Body of pancreas (tissue), 4 donors: ENCODE measurements at regions not wholly inside any gene's neighbourhood (a gene's known extent, or its start where the extent isn't known, plus 50 kb on each side); places are given as distances from the start of the nearest gene placed in this dataset.

Experiments
- ATAC-seq: fragments of 150-250 bp; one replicate; pipeline ENCODE4 v1.9.1; 2016
- DNase-seq, 4 donors: peaks; one replicate each; pipeline ENCODE4 v3.0.0-alpha.2; 2019
- H3K27ac ChIP-seq, 4 donors: fragments of 200-600 bp; sonication (generic); 1 replicate in 3 of 4; 2 replicates in 1 of 4; pipeline versions ENCODE4 v1.5.1 to v1.6.1; 2016 to 2019; ENCODE audit warnings: mild to moderate bottlenecking in 1 of 4, mixed read lengths in 1 of 4, moderate library complexity in 1 of 4
- H3K27me3 ChIP-seq, 2 donors: fragments of 200-600 bp; sonication (generic); one replicate each; pipeline ENCODE4 v1.6.0; 2016; ENCODE audit warnings: mild to moderate bottlenecking in 1 of 2
- H3K36me3 ChIP-seq, 2 donors: fragments of 200-600 bp; sonication (generic); replicated peaks in 1 of 2; 2 replicates each; pipeline ENCODE4 v1.5.1; 2016; ENCODE audit warnings: low read depth in 2 of 2; ENCODE audit not compliant: insufficient read depth in 1 of 2
- H3K4me1 ChIP-seq: fragments of 200-600 bp; sonication (generic); one replicate; pipeline ENCODE4 v1.6.0; 2016
- H3K4me3 ChIP-seq, 2 donors: fragments of 200-600 bp; sonication (generic); 1 replicate in 1 of 2; 2 replicates in 1 of 2; pipeline ENCODE4 v1.5.1; 2016 to 2019
- H3K9me3 ChIP-seq, 3 donors: fragments of 200-600 bp; sonication (generic); 1 replicate in 2 of 3; 2 replicates in 1 of 3; pipeline ENCODE4 v1.5.1; 2016
- POLR2A ChIP-seq, 3 donors: fragments of 450-650 bp; IDR thresholded peaks; one replicate each; pipeline ENCODE4 v1.6.1; 2016; ENCODE audit warnings: antibody characterized with exemption in 3 of 3, mild to moderate bottlenecking in 2 of 3
- WGBS, 2 donors: methylation state at CpG; one replicate each; pipeline ENCODE4 v1.1.5; 2017; 5-methylcytosine and 5-hydroxymethylcytosine counted together
- intact Hi-C: fragments of 100-400 bp; cut with DNase I; formaldehyde crosslinking; loops from one replicate; pipeline ENCODE4 v1.15.1; 2023
- TF ChIP-seq, protein P1 (sequence below), 7 experiments: fragments of 450-650 bp in 4 of 7; fragments of 200-600 bp in 3 of 7; sonication (generic) in 3 of 7; IDR thresholded peaks; one replicate each; pipeline ENCODE4 v1.5.1; 2016 to 2019; ENCODE audit warnings: antibody characterized with exemption in 7 of 7

DNA sequence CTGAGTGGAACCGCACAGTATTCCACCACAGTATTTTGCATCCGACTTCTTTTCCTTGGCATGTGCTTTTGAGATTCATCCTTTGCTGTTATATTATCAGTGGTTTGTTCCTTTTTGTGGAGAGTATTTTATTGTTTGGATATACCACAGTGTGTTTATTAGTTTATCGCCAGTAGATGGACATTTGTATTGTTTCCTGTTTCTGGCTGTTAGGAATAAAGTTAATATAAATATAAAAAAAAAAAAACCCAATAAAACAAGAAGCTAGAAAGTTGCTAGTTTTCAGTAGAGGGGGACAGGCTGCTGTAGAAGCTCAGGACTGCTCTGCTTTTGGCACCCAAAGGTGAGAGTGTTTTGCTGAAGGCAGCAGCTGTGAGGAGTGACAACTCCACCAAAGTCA lies 62.0 kb upstream of the EEA1 start:
- WGBS, 2 donors = 89 to 90% methylated on average over 3 of the region's 3 CpGs
- no peaks in the 10 kb centered on the region for H3K9me3 ChIP-seq
- DNase-seq (no peak), ATAC-seq (no peak)
- no peaks in the 10 kb centered on the region for H3K36me3 ChIP-seq
- H3K4me1 ChIP-seq = peaks cover 31% of the 10 kb centered on the region
- H3K27me3 ChIP-seq = no peaks in the 10 kb centered on the region
- intact Hi-C loops = no loop called here
- H3K4me3 ChIP-seq = no peak overlapping the region
- H3K27ac ChIP-seq = no peak overlapping the region
- TF ChIP-seq, protein P1, sequence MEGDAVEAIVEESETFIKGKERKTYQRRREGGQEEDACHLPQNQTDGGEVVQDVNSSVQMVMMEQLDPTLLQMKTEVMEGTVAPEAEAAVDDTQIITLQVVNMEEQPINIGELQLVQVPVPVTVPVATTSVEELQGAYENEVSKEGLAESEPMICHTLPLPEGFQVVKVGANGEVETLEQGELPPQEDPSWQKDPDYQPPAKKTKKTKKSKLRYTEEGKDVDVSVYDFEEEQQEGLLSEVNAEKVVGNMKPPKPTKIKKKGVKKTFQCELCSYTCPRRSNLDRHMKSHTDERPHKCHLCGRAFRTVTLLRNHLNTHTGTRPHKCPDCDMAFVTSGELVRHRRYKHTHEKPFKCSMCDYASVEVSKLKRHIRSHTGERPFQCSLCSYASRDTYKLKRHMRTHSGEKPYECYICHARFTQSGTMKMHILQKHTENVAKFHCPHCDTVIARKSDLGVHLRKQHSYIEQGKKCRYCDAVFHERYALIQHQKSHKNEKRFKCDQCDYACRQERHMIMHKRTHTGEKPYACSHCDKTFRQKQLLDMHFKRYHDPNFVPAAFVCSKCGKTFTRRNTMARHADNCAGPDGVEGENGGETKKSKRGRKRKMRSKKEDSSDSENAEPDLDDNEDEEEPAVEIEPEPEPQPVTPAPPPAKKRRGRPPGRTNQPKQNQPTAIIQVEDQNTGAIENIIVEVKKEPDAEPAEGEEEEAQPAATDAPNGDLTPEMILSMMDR (IDR thresholded peaks at IDR 0.05) = no peak
- no peak for TF ChIP-seq POLR2A (IDR thresholded peaks at IDR 0.05)

DNA sequence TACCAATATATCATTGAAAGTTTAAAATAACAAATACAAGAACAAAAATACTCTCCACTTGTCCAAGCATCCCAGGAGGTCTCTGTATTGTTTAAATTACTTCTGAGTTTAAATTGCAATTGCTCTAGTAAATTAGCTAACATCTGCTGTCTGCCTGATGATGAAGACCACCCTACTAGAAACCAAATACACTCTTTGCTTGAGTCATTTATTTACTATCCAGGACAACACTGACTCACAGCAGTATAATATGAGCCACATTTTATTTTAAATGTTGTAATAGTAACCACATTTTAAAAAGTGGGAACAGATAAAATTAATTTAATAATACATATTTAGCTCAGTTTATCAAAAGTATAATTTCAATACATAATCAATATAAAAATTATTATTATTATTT lies 62.9 kb upstream of the EEA1 start:
- peaks cover 31% of the 10 kb centered on the region for H3K4me1 ChIP-seq
- no peak for TF ChIP-seq POLR2A (IDR thresholded peaks at IDR 0.05)
- TF ChIP-seq, protein P1 (IDR thresholded peaks at IDR 0.05) = no peak
- ATAC-seq (no peak), DNase-seq (no peak)
- no peaks in the 10 kb centered on the region for H3K27me3 ChIP-seq
- H3K36me3 ChIP-seq = no peaks in the 10 kb centered on the region
- H3K9me3 ChIP-seq = no peaks in the 10 kb centered on the region
- no peak overlapping the region for H3K4me3 ChIP-seq
- intact Hi-C loops = no loop called here
- H3K27ac ChIP-seq = no peak overlapping the region

DNA sequence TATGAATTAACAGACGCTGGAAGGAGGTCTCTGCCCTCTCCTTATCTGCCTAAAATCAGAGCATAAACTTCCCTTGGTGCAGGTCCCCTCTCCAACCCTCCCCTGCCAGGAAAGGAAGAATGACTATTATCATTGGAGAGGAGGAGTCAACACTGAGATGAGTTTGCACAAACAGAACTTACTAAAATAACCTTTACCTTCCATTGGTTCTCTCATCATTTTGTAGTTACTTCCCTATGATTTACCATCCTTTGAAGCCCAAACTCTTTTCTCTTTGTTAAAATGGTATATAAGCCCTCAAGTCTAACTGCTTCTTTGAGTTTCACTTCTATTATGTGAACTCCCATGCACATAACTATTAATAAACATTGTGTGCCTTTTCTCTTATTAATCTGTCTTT lies 64.2 kb upstream of the EEA1 start:
- Histone ChIP-seq H3K27ac (no peak overlapping the region), H3K9me3 (no peaks in the 10 kb centered on the region), H3K4me3 (no peak overlapping the region), H3K4me1 (peaks cover 20% of the 10 kb centered on the region), H3K27me3 (no peaks in the 10 kb centered on the region), H3K36me3 (no peaks in the 10 kb centered on the region)
- ATAC-seq (no peak), DNase-seq (no peak)
- no peak for TF ChIP-seq POLR2A (IDR thresholded peaks at IDR 0.05)
- TF ChIP-seq, protein P1 (IDR thresholded peaks at IDR 0.05) = no peak
- intact Hi-C loops = no loop called here
- WGBS, 2 donors = 94% methylated on average over 1 of the region's 1 CpG

DNA sequence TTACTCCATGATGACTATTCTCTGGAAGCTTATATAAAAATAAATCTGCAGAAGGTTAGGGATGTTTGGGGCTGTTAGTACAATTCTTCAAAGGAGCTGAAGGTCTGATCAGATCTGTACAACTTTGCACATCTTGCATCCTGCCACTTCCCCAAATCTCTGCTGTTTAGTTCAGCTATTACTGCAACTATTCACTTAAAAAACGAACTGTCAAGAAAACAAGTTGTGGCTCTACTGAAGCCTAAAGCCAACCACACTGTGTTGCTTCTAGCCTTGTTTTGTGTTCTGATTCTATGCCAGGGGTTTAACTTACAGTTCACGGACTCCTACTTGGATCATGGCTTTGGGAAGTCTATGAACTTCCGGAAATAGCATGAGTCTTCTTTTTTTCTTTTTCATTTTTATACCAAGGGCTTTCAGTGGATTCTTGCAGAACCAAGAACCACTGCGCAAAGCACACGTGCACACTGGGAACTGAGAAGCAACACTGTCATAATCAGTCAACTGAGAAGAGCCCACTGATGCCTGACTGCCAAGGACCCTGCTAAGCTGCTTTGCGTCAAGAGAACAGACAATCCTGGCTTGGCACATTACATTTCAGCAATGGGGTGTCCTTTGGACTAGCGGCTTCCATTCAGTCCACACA lies 66.3 kb upstream of the EEA1 start:
- Histone ChIP-seq H3K36me3 (no peaks in the 10 kb centered on the region), H3K4me3 (no peak overlapping the region), H3K4me1 (peaks cover under 1% of the 10 kb centered on the region), H3K27ac (no peak overlapping the region), H3K9me3 (no peaks in the 10 kb centered on the region), H3K27me3 (no peaks in the 10 kb centered on the region)
- 90 to 92% methylated on average over 7 of the region's 7 CpGs for WGBS, 2 donors
- TF ChIP-seq POLR2A (IDR thresholded peaks at IDR 0.05) = no peak
- TF ChIP-seq, protein P1 (IDR thresholded peaks at IDR 0.05) = no peak
- DNase-seq (no peak), ATAC-seq (no peak)
- intact Hi-C loops = no loop called here

DNA sequence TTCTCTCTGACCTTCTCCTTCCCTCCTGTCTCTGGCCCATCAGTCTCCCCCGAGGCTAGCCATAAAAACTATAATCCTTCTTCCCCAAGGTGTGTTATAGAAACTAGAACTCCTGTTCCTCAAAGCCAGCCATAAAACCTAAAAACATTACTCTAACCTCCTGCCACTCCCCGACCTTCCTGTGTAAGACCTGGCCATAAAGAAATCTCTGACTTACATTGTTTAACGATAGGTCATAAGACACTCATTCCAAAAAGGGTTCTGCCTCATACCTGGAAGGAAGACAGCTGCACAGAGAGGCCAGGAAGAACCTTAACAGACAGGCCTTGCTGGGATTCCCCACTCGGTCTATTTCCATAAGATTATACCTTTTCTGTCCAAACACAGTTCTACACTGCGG lies 70.9 kb upstream of the EEA1 start:
- Histone ChIP-seq H3K36me3 (no peaks in the 10 kb centered on the region), H3K4me3 (no peak overlapping the region), H3K27ac (no peak overlapping the region), H3K27me3 (no peaks in the 10 kb centered on the region), H3K4me1 (peaks cover 19% of the 10 kb centered on the region), H3K9me3 (no peaks in the 10 kb centered on the region)
- WGBS, 2 donors = 85 to 95% methylated on average over 5 of the region's 5 CpGs
- no peak for ATAC-seq
- intact Hi-C loops = no loop called here
- no peak for DNase-seq
- TF ChIP-seq POLR2A (IDR thresholded peaks at IDR 0.05) = no peak
- TF ChIP-seq, protein P1 (IDR thresholded peaks at IDR 0.05) = no peak
